GM06990 (cell line): ENCODE measurements at regions not wholly inside any gene's neighbourhood (a gene's known extent, or its start where the extent isn't known, plus 50 kb on each side); places are given as distances from the start of the nearest gene placed in this dataset.

Experiments
- DNase-seq: peaks from one replicate; pipeline ENCODE4 v3.0.0-alpha.2; 2011; ENCODE audit not compliant: insufficient read length; ENCODE audit errors: extremely low read depth
- H3K27me3 ChIP-seq: replicated peaks from 2 replicates; pipeline ENCODE4 v1.6.0; 2011; ENCODE audit warnings: low read length; ENCODE audit not compliant: control insufficient read depth, insufficient read depth
- H3K36me3 ChIP-seq: 2 replicates; pipeline ENCODE4 v1.5.1; 2011; ENCODE audit warnings: low read length; ENCODE audit not compliant: control insufficient read depth, insufficient read depth
- H3K4me3 ChIP-seq: replicated peaks from 2 replicates; pipeline ENCODE4 v1.5.1; 2011; ENCODE audit warnings: low read depth, mild to moderate bottlenecking, control low read depth, low read length
- CTCF ChIP-seq: IDR thresholded peaks from 2 replicates; pipeline ENCODE4 v1.5.1; 2011; ENCODE audit warnings: low read length, control low read depth, mild to moderate bottlenecking, inconsistent platforms; ENCODE audit not compliant: insufficient read depth, poor library complexity, severe bottlenecking

- H3K27me3 ChIP-seq, result no peaks in the 10 kb centered on the region; the same call in 1 of the 2 replicates
- no peak for TF ChIP-seq CTCF
- H3K36me3 ChIP-seq, result no peaks in the 10 kb centered on the region
- H3K4me3 ChIP-seq, result no peak overlapping the region
- DNase-seq, result no peak
Observed at GRCh38 chr15:62734706-62735105, 307.8 kb upstream of the TPM1 start.

- H3K36me3 ChIP-seq, result no peaks in the 10 kb centered on the region
Observed at GRCh38 chr15:62736756-62737155, 305.8 kb upstream of the TPM1 start.

GRCh38 chr15:62737551-62737950, 305.0 kb upstream of the TPM1 start:
- no peak for DNase-seq
- Histone ChIP-seq H3K4me3 (no peak overlapping the region), H3K36me3 (no peaks in the 10 kb centered on the region), H3K27me3 (no peaks in the 10 kb centered on the region; the same call in 1 of the 2 replicates)
- TF ChIP-seq CTCF, result no peak

More at GRCh38 chr15:62736756-62737155, 305.8 kb upstream of the TPM1 start:
- Histone ChIP-seq H3K27me3 (no peaks in the 10 kb centered on the region; the same call in 1 of the 2 replicates), H3K4me3 (no peak overlapping the region)
- TF ChIP-seq CTCF, result no peak
- DNase-seq, result no peak

GRCh38 chr15:62739082-62739481, 303.5 kb upstream of the TPM1 start:
- no peak for DNase-seq
- TF ChIP-seq CTCF, result no peak

GRCh38 chr15:62739507-62739906, 303.0 kb upstream of the TPM1 start:
- DNase-seq, result no peak
- Histone ChIP-seq H3K4me3 (no peak overlapping the region), H3K27me3 (no peaks in the 10 kb centered on the region; the same call in 1 of the 2 replicates), H3K36me3 (no peaks in the 10 kb centered on the region)
- TF ChIP-seq CTCF, result no peak

More at GRCh38 chr15:62739082-62739481, 303.5 kb upstream of the TPM1 start:
- Histone ChIP-seq H3K36me3 (no peaks in the 10 kb centered on the region), H3K4me3 (no peak overlapping the region), H3K27me3 (no peaks in the 10 kb centered on the region; the same call in 1 of the 2 replicates)
